HG03354 (cell line): ENCODE measurements at regions not wholly inside any gene's neighbourhood (a gene's known extent, or its start where the extent isn't known, plus 50 kb on each side); places are given as distances from the start of the nearest gene placed in this dataset.

Source experiments
- ATAC-seq: cut with Tn5 transposase; IDR thresholded peaks from one replicate; pipeline ENCODE4 v1.9.1; 2021; ENCODE audit warnings: mild to moderate bottlenecking; ENCODE audit not compliant: unreplicated experiment, poor library complexity, severe bottlenecking

- ATAC-seq, result no peak
Observed at GRCh38 chr7:156071612-156072011, 259.3 kb upstream of the SHH start.

DNA sequence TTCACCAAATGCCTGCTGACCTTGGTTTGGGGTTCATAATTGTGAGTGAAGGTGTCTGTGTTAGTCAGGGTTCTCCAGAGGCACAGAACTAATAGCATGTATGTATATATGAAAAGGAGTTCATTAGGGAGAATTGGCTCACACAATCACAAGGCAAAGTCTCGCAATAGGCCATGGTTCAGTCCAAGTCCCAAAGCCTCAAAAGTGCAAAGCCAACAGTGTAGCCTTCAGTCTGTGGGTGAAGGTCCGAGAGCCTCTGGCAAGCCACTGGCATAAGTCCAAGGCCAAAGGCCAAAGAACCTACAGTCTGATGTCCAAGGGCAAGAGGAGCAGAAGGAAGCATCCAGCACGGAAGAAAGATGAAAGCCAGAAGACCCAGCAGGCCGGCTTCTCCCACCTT, 257.6 kb upstream of the SHH start:
- no peak for ATAC-seq

DNA sequence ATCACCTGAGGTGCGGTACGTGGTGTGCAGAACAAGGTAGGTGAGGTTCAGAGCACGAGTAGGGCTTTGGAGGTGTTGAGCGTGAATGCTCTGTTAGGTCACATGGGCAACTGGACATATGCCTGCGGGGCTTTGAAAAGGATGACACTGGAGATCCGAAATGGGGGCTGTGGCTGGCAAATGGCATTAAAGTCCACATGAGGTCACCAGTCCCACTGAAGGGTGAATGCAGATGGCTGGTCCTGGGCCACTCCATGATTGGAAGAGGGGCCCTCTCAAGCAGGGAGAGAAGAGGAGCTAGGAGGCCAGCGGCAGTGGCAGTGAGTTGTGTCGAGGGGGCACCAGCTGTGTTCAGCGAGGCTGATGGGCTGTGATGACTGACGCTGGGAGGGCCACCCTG, 254.9 kb upstream of the SHH start:
- ATAC-seq, result no peak

DNA sequence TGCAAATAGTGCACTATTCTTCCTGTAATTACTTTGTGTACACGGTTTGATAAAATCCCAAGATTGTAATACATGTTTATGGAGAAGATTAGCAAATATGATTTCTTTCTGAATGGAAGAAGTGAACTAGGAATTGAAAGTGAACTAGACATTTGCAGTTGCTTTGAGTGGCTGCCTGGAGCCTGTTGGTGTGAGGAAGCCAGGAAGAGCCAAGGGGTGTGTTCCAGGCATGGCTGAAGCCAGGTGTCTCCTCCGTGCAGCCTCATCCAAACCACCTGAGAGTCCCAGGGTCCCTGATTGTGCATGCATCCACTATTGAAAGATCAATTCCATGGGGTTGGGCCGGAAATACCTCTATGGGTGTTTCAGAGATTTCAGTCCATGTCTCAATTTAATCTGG, 253.1 kb upstream of the SHH start:
- no peak for ATAC-seq

- ATAC-seq, result no peak
Observed at GRCh38 chr7:156064971-156065386, 252.7 kb upstream of the SHH start.

- no peak for ATAC-seq
Observed at GRCh38 chr7:156063241-156063810, 251.1 kb upstream of the SHH start.

DNA sequence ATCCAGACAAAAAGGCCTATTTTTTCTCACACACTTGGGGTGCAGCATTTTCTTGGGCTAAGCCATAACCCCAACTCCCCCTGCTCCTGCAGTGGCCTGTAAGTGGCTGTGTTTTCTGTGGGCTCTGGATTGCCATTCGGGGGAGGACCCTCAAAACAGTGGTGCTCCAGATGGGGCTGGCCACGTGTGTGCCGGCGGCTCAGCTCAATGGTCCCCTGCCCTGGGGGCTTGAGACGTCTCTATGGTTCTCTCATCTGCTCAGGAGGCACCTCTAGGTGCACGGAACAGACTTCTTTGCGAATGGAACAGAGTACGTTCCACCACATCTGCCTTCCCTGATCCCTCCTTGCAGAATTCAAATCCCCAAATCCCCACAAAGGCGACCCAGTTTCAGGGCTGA, 250.0 kb upstream of the SHH start:
- no peak for ATAC-seq

DNA sequence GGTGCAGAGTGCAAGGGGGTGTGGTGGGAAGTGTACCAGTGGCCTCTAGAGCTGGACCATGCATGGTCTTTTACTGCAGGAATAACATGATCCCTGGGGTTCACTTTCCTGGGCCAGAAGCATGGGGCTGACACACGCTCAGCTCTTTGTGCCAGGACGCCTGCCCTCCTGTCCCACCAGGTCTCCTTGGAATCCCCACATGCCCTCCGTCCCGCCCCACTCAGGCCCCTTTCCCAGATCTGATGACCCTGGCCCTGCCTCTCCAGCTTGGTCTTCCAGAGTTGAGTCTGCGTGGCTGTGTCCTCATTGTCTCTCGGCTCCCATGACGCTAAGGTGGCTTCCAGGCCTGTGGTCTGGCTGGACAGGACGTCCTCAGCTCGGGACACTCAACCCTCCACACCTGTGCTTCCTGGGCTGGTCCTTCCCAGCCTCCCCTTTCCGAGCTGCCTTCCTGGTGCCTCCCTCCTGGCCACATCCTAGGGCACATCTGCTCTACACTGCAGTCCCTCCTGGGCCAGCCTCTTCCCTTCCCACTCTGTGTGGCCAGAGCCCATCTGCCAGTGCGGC, 249.5 kb upstream of the SHH start:
- ATAC-seq, result no peak

DNA sequence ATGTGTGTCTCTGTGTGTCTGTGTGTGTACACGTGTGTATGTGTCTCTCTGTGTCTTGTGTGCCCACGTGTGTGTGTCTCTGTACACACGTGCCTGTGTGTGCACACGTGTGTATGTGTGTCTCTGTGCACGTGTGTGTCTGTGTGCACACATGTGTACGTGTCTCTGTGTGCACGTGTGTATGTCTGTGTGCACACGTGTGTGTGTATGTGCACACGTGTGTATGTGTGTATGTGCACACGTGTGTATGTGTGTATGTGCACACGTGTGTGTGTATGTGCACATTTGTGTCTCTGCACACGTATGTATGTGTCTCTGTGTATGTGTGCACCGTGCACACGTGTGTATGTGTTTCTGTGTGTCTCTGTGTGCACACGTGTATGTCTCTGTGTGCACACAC, 248.7 kb upstream of the SHH start:
- ATAC-seq, result no peak

- no peak for ATAC-seq
Observed at GRCh38 chr7:156059369-156059768, 247.1 kb upstream of the SHH start.

DNA sequence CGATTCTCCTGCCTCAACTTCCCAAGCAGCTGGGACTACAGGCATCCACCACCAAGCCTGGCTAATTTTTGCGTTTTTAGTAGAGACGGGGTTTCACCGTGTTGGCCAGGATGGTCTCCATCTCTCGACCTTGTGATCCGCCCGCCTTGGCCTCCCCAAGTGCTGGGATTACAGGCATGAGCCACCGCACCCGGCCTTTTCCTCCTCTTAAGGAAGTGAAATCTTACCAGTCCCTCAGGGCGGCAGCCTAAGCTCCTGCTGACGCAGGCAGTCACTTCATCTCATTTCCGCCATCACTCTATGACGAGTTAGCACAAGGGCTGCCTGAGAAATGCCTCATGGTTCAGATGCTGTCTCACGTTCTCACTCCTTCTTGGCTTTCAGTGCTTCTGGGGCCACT, 246.0 kb upstream of the SHH start:
- no peak for ATAC-seq

DNA sequence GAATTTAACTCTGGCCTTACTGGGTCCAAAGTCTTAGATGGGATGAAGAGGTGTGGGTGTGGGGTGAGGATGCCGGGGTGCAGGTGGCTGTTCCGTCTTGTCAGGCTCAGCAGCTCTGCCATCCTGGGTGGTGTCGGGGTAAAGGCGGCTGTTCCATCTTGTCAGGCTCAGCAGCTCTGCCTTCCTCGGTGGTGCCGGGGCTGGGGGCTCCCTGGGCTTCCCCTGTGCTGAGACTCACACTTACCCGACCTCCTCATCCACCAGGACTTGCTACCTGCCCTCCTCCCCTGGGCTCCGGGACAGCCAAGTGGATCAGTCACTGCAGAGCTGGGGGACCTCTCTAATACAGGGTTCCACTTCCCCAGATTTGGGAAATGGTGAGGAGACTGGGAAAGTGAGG, 244.3 kb upstream of the SHH start:
- ATAC-seq, result no peak

- ATAC-seq, result no peak
Observed at GRCh38 chr7:156055206-156055822, 243.1 kb upstream of the SHH start.

GRCh38 chr7:156051884-156052283, 239.6 kb upstream of the SHH start:
- ATAC-seq, result no peak

DNA sequence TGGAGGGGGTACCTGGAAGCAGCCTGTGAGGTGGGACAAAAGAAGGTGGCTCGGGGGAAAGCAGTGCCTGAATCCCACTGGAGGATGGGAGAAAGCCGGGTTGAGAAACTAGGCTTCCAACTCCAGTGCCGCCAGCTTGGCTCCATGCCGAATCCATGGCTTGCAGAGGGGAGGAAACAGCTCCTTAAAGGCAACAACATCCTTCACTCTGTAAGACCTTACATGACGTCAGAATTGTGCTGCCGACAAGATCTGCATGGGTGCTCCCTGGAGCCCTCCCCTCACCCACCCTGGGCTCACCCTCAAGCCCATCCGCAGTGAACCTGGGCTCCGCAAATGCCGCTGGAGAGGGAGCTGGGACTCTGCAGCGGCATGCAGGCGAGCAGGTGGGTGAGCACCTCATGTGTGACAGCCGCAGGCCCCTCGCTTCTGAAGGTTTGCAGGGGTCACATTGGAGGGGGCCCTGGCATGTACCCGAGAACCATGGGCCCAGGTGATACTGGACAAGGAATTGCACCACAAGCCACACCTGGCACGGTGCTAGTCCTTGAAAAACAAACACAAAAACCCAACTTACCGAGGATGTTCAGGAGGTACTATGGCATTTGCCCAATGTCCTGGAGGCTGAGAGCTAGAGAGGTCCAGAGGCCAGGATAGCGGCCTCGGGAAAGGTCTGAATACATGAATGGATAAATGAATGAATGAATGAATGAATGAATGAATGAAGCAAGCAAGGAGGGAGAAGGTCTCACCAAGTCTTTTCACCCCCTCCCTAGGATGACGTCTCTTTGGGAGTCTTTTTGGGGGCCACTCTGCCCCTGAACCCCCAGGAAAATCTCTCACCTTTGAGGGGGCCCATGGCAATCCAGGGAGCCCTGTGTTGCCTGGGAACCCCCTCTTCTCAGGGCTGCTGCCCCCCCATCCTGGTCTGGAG, 238.6 kb upstream of the SHH start:
- no peak for ATAC-seq

- no peak for ATAC-seq
Observed at GRCh38 chr7:156049366-156049765, 237.1 kb upstream of the SHH start.

DNA sequence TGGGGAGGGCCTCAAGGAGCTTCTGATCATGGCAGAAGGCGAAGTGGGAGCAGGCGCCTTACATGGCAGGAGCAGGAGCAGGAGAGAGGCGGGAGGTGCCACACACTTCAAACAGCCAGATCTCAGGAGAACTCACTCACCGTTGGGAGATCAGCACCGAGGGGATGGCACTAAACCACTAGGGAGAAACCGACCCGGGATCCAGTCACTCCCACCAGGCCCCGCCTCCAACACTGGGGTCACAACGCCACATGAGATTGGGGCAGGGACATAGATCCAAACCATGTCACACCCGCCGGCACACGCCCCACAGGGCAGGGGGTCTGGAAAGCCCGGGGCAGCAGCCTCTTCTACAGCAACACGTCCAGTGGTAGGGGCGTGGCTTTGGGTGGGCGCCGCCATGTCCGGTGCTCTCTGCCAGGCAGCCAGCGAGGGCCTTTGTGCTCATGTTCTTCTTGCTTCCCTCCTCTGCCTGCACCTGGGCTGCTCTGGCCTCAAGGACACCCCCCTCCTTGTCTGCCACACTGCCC, 233.8 kb upstream of the SHH start:
- ATAC-seq, result no peak

DNA sequence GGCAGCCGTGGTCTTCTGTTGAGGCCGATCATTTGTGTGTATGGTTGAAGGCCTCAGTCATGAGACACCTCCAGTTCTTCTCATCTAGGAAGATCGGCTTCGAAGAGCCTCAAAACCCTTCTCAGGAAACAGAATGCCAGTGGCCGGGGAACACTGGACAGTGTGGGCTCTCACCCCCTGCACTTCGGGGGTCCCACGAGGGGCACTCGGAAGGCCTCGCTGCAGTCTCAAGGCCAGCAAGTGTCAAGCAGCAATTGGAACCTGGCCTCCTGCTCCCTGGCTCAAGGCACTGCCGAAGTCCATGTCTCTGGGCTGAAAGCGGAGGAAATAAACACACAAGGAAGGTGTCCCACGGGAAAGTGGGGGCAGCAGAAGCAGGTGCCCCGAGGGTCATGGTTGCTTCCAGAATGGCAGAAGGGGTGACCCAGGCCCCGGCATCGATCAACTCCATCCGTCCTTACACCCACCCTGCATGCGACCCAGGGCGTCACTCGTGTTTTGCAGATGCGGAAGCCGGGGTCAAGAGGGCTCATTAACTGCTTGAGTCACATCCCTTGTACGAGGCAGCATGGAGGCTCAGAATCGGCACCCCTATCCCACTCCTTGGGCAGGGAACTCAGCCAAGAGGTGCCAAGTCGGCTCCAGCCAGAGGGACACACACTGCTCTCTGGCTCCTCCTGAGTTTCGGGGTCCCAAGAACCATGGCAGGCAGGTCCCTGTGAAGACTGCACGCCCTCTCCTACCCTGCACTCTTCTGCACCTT, 231.3 kb upstream of the SHH start:
- ATAC-seq, result no peak

DNA sequence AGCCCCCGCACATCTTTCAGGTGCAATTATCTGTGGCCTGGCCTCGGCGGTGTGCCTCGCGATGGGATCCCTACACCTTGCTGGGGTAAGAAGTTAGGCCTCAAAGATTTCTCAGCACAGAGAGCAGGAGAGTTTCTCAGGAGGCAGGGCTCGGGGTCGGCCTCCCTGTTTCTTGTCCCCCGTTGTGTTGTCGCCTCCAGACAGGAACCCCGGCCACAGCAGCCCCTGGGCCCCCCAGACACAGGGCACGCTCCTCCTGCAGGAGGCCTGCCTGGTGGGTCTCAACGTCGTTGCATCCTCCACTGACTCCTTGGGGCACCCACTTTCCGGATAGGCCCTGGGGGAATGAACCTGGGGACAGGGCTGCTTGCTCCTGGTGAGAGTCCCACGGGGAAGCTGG, 229.1 kb upstream of the SHH start:
- ATAC-seq, result no peak
